ENCODE measurements at regions not wholly inside any gene's neighbourhood (a gene's known extent, or its start where the extent isn't known, plus 50 kb on each side); places are given as distances from the start of the nearest gene placed in this dataset.
"Not testable (repeated sequence)": the region's sequence is repeated elsewhere in the genome, so short reads cannot be mapped to it uniquely, and the experiment has no call there.

DNA sequence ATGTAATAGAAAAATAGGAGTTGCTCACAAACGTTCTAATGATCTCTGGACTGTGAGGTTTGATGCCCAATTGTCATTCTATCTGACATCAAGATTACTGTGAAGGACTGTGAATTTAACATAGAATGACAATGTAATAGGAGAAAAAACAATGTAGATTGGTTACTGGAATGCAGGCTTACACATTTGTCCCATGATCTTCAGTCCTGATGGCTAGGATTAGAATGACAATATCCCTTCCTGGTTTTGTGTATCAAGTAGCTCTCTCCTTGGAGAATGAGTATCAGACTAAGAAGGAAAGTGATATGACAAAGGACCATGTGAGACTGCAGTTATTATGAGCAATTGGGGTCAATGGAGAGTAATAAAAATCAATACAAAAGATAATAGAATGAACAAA, 862.2 kb upstream of the C9orf72 start:
- no peak for DNase-seq (ENCODE audit: low read depth in 1 of 2, low spot score in 1 of 2)

DNA sequence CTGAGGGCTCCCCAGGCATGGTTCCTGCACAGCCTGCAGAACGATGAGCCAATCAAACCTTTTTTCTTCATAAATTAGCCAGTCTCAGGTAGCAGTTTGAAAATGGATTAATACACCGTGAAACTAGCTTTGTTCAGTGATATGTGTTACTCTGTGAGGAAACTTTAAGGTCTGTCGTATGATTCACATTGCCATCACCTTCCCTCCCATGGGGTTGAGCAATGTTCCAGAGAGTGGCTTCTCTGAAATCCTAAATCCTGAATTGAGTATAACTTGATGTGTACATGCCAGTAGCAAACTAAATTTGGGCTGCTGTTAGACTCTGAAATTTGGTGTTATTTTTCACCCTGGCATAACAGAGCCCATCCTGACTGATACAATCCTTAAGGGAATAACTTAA, 866.4 kb upstream of the C9orf72 start:
- no peak for DNase-seq (ENCODE audit: low read depth in 1 of 2, low spot score in 1 of 2)

DNA sequence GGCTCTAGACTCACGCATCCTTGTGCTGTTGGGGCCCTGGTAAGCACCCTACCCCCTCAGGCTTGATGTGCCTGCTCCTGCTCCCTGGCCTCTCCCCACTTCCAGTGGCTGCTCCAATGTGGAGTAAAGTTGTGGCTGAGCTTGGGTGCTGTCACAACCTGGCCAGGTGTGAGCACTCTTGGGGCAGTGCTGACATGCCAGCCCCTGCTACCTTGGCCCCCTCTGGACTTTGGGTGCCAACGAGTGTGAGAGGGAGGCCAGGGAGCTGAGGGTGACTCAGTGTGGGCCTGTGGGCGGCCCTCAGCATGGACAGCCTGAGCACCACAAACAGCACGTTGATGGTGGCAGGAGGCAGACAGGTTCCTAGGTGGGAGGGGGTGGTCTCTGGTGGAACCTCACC, 870.2 kb upstream of the C9orf72 start:
- DNase-seq (ENCODE audit: low read depth in 1 of 2, low spot score in 1 of 2), result no peak

DNA sequence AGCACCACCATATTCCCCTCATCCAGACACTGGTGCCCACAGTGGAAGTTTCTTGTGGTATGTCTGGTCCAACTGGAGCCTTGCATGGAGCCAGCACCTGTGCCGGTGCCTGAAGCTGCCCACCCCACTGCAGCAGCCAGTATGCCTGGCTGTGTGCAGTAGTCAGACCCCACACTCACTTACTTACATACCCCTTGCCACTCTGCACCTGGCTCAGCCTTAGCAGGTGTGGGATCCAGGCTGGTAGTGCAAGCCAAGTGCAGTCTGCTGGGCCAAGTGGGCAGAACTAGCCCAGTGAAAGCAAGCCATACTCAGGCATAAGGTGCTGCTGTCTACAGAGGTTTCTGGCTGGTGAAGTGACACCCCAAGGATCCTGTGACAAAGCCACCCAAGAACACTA, 871.4 kb upstream of the C9orf72 start:
- no peak for DNase-seq (ENCODE audit: low read depth in 1 of 2, low spot score in 1 of 2)

DNA sequence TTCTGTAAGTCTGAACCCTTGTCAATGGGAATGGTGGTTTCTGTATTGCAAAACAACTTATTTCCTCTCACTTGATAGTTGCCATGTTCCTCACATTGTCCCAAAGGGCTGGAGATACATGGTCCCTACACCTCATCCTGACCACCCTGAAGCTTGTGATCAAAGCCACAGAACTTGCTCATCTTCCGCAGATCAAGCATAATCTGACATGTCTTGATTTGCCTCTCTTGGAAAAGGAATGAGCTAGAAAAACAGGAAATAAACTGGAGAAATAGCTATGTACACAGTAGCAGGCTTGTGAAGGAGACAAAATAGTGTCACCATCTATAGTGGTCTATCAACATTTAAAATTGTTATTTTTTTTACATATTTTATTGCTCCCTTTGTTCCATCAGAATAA, 871.9 kb upstream of the C9orf72 start:
- DNase-seq (ENCODE audit: low read depth in 1 of 2, low spot score in 1 of 2), result no peak

DNA sequence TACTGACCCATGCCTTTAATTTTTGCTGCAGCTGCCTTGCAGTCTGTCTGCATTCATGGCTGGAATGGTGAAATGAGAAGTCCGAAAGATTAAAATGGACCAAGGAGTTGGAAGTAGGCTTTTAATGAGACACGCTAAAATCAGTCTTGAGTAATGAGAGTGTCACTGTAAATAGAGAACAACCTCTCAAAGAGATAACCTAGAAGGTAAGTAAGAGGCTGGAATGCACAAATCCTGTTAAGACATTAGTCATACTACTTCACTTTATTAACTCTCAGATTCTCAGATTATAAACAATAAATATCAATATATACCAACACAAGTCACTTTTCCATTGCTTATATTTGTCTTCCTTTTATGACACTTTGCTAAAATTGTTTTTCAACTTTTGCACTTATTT, 880.6 kb upstream of the C9orf72 start:
- no peak for DNase-seq (ENCODE audit: low read depth in 1 of 2, low spot score in 1 of 2)

DNA sequence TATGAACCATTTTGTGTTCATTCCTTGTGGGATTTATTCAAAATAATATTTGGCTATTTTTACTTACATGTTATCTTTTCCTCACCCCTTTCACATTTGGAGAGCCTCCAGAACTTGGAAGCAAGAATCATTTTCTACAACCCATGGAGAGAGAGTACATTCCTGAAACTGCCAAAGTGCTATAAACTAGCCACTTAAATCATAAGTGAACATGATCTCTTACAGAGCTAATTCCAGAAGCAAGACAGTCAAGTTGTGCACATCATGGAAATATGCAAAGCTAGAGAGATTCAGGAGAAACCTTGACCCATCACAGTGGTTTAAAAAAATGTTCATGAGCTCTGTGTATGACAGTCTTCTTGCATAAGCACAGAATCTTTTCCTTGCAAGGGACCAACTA, 883.6 kb upstream of the C9orf72 start:
- no peak for DNase-seq (ENCODE audit: low read depth in 1 of 2, low spot score in 1 of 2)

DNA sequence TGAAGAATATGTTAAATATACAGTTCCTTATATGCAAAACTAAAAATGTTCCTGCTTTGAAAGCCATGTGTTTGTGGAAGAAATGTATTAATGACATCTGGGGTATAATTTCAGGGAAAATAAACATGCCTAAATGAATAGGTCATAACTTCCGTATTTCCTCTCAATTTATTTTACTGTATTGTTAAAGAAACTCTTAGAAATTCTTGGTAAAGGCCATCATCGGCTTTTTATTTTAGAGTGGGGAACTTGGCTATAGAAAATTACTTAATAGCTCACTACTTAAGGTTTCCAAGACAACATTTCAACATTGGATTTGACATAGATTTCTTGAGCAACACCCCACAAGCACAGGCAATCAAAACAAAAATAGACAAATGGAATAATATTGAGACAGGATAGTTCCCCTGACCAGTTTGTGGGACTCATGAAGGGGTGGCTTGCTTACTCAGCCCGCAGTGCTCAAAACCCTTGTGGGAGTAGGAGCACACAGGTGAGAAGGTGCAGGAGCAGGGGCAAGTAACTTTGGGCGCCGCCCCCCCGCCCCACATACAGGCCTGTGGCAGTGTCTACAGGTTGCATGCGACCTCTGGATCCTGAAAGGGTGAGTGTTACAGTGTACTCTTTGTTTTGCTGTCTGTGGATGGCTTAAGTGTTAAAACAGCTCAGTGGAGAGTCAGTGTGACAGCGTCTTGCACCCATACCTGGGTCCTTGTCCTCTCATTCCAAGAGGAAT, 891.4 kb upstream of the C9orf72 start:
- DNase-seq (ENCODE audit: low read depth in 1 of 2, low spot score in 1 of 2), result no peak

DNA sequence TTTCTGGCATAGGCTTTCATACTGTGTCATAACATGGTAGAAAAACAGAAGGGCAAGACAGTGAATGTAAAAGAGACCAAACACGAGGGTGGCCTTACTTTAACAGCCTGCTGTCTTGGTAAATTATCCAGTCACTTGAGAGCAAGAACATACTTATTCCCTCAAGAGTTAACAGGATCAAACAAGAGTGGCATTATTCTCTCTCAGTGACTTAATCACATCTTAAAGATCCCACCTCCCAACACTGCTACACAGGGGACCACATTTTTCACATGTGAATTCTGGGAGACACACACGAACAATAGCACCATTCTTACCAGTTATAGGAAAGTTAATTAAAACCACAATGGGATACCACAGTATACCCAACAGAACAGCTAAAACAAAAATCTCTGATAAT, 898.0 kb upstream of the C9orf72 start:
- no peak for DNase-seq (ENCODE audit: low read depth in 1 of 2, low spot score in 1 of 2)

DNA sequence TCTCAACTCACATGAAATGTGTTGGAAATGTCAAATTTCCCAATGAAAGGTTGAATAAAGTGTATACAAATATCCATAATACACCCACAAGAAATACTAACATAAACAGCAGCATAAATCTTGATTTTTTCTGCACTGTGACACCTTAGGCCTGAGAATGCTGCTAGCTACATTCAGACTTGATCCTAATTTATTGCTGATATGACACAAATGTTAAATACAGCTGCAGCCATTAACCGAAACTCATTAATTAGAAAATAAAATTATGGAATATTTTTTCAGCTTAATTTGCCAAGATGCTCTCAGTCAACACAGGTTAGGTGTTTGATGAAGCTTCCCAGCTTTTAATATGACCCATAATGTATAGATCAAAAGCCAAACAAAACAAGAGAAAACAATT, 914.3 kb upstream of the C9orf72 start:
- DNase-seq (ENCODE audit: low read depth in 1 of 2, low spot score in 1 of 2), result no peak

DNA sequence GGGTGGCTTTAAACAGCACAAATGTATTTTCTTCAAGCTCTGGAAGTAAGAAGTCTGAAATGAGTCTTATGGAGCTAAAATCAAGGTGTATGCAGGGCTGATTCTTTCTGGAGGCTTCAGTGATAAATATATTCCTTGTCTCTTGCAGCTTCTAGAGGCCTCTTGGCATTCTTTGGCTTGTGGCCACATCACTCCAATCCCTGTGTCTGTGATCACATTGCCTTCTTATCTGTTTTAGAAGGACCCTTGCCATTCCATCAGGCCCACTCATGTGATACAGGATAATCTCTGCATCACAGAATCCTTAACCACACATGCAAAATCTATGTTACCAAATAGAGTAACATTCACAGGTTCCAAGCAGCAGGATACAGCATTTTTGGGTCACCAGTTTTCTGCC, 917.8 kb upstream of the C9orf72 start:
- no peak for DNase-seq (ENCODE audit: low read depth in 1 of 2, low spot score in 1 of 2)

DNA sequence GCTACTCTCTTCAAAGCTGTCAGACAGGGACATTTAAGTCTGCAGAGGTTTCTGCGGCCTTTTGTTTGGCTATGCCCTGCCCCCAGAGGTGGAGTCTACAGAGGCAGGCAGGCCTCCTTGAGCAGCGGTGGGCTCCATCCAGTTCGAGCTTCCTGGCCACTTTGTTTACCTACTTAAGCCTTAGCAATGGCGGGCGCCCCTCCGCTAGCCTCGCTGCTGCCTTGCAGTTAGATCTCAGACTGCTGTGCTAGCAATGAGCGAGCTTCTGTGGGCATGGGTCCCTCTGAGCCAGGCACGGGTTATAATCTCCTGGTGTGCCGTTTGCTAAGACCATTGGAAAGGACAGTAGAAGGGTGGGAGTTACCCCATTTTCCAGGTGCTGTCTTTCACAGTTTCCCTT, 924.9 kb upstream of the C9orf72 start:
- DNase-seq (ENCODE audit: low read depth in 1 of 2, low spot score in 1 of 2), result not testable (repeated sequence)

DNA sequence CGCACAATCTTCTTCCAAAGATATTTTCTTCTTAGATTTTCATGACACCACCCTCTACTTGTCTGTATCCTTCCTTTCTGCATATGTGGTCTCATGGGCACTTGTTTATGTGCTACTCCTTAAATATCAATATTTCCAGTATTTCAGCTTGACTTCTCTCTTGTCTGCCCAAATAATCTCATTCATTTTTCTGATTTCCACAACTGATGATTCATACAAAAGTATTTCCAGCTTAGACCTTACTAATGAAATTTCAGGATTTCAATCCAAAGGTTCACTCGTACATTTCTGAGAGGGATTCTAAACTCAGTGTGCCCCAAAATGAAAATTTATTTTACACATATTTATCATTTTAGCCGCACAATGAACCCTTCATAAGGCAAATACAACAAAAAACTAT, 928.9 kb upstream of the C9orf72 start:
- no peak for DNase-seq (ENCODE audit: low read depth in 1 of 2, low spot score in 1 of 2)

DNA sequence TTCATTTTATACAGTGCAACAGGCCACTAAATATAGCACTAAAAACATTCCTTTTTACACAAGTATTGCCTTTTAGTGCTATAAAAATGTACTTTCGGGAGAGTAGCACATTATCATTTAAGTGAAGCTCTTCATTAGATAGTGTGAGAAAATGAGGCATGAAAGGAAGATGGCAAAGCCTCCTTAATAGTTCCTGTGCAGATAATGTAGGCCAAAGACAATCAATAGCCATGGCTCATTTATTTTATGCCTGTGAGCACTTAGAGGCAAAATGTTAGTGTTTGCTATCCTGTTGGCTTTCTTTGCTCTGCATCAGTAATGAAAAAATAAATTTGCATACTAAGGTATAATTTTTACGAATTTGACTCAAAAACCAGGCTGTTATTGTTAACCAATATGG, 929.5 kb upstream of the C9orf72 start:
- no peak for DNase-seq (ENCODE audit: low read depth in 1 of 2, low spot score in 1 of 2)

DNA sequence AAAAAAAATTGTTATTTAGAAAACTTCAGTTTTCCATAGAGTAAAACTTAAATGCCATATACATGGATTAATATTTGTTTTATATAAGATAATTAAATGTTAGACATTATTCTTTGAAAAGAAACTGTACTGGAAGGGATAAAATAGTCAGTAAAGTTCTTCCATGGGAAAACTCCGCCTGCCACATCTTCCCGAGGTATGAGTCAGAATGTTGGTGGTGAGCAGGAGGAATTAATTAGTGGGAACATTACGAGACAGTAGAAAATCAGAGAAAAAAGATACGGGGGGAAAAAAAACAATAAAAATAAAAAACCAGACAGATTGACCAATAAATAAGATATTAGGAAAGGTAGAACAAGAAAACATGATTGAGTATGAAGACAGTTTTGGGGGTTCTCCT, 930.3 kb upstream of the C9orf72 start:
- no peak for DNase-seq (ENCODE audit: low read depth in 1 of 2, low spot score in 1 of 2)

DNA sequence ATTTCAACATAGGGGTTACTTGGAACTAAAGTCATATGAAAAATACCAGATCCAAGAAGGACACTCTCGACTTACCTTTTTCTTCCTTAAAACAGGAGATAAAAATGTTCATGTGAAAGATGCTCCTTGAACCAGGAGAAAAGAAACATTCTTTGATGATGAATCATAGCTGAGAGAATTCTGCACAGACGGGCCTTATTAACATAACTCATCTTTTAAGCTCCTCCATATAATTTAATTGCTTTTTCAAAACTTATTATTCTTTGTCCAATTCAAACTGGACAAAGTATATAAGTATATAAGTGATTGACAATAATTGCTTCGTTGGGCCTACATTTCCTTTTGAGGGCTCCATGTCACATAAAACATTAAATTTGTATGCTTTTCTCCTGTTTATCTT, 945.2 kb upstream of the C9orf72 start:
- DNase-seq (ENCODE audit: low read depth in 1 of 2, low spot score in 1 of 2), result no peak

DNA sequence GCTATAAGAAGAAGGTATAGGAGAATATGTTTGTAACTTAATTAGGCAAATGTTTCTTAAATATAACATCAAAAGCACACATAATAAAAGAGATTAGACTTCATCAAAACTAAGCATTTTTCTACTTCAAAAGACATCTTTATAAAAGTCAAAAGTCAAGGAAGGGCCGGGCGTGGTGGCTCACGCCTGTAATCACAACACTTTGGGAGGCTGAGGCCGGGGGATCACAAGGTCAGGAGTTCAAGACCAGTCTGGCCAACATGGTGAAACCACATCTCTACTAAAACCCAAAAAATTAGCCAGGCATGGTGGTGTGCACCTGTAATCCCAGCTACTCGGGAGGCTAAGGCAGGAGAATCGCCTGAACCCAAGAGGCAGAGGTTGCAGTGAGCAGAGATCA, 951.0 kb upstream of the C9orf72 start:
- not testable (repeated sequence) for DNase-seq (ENCODE audit: low read depth in 1 of 2, low spot score in 1 of 2)

DNA sequence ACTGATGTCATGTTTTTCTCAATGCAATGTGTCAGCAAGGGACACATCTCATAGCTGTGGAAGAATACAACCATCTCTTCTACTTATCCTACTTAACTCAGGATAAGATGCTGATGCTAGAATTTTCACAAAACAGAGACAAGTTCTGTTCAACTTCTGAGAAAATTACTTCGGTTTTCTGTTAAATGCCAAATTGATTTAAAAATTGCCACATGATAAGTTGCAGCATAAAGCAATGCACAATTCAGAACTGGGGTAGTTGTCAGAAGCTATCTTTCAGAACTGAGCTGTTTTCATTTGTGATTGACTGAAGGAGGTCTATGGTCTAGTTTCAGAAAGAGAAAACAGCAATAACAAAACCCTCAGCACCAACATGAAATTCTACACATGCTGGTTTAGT, 954.8 kb upstream of the C9orf72 start:
- no peak for DNase-seq (ENCODE audit: low read depth in 1 of 2, low spot score in 1 of 2)

DNA sequence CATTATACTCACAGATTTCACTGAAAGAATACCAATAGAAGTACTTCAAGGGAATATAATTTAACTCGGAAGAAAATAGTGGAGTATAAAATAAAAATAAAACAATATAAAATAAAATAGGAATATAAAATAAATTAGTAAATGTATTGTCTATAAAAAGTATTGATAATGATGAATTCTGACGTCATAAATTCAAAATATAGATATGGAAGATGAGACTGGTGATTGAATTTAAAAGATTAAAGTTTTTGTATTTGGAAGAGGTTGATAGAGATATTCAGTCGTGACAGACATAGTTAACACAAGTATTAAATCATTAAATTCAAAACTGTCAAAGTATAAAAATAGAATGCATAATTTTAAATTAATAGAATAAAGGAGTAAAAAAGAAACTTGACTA, 964.9 kb upstream of the C9orf72 start:
- no peak for DNase-seq (ENCODE audit: low read depth in 1 of 2, low spot score in 1 of 2)

DNA sequence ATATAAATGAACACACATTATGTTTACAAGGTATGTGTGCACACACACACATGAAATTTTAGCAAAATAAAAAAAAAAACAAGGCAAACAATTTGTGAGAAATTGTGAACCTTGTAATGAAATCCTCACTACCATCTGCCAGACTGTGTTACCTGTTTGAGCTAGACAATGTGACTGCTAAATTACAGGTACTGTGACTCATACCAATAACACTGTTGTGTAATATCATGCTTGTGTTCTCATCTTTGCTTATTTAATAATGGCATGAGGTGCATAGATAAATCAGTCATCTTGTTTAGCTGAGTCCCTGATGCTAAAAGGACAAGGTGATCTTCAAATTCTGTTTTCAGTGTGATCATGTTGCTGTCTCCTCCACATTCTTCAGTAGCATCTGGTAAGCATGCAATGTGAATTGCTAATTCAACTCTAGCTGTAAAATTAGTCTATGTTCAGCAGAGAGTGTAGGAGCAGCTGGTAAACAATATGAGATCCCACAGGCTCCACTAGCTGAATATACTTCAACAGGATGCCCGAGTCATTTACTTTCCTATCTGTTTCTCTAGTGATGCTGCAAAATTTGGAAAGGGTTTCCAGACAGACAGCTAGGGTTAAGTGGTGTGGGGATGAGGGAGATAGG, 966.3 kb upstream of the C9orf72 start:
- no peak for DNase-seq (ENCODE audit: low read depth in 1 of 2, low spot score in 1 of 2)

DNA sequence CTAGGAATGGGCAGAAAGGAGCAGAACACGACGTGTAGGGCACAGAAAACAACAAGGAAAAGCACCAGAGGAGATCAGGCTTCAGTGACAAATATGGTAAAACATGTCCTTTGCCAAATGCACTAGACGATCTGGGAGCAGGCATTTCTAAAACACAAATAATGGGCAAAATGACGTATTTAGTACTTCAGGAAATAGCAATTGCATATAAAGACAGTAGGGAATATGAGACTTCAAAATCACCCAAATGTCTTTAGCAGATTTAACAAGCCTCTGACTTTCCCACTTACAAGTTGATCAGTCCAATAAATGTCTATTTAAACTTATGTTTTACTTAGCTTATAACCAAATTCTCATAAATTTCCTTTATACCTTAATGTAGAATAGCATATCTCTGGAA, 969.6 kb upstream of the C9orf72 start:
- no peak for DNase-seq (ENCODE audit: low read depth in 1 of 2, low spot score in 1 of 2)

DNA sequence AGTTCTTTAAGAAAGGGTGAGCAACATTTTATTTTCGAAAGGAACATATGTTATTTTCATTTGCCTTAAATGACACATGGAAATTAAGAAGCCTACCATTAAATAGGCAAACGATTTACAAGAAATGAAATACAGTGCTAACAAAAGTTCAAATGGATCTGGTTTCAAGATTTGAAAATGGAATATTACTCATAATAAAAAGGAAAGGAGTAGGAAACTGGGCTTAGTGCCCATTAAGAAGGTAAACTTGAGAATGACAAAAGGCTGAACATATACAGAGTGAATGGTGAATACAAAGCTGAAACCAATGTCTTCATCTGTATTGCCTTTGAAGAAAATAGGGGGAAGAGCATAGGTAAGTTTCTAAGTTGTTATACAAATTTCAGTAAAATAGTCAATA, 974.2 kb upstream of the C9orf72 start:
- DNase-seq (ENCODE audit: low read depth in 1 of 2, low spot score in 1 of 2), result no peak

DNA sequence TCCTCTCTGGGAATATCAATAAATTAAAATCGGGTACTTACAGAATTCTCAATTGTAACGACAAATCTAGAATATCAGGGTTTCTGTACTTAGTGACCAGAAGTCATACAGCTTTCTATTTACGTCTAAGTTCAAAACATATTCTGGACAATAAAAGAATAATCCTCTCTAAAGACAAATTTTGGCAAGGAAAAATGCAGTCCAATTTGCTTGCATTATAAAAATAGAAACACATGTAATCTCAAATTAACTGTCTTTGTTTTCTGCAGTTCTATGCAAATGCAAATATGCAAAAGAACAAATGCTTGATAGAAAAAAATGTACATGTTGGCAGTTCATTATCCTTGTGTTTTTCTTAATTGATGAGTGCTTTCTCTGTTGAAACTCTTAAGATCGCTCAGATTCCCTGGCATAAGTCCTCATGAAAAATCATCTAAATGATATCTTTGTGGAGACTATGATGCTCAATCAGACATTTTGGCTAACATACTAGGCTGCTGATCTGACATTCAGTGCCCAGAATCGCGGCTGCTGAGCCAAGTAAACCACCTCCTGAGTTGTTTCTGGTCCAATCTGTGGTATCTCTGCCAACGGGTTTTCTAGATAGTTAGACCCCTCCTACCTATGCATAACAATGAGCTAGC, 990.1 kb upstream of the C9orf72 start:
- no peak for DNase-seq (ENCODE audit: low read depth in 1 of 2, low spot score in 1 of 2)

All from stimulated activated CD4-positive, alpha-beta T cell treated with anti-CD3 and anti-CD28 coated beads, Interleukin-15, amount 100 ng/mL, for 1 hour (primary cell).